ENCODE measurements at regions not wholly inside any gene's neighbourhood (a gene's known extent, or its start where the extent isn't known, plus 50 kb on each side); places are given as distances from the start of the nearest gene placed in this dataset.
"Not testable (repeated sequence)": the region's sequence is repeated elsewhere in the genome, so short reads cannot be mapped to it uniquely, and the experiment has no call there.

DNA sequence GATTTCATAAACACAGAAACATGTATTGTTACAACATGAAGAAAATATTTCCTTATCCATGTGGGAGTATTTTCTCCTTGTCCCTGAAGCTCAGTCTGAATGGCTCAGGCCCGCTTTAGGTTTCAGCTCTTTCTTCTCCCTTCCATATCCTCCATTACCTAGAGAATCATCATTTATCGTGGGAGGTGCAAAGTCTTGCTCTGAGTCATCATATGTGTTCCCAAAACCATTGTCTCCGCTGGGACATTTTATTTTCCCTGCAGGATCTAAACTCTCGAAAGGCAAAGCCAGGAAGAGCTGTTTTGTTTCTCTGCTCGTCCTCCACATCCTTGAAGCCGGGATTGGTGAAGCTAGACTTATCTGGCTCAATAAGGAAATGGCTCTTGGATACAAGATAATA, 571.2 kb downstream of the EDEM1 start:
- TF ChIP-seq, protein P1, sequence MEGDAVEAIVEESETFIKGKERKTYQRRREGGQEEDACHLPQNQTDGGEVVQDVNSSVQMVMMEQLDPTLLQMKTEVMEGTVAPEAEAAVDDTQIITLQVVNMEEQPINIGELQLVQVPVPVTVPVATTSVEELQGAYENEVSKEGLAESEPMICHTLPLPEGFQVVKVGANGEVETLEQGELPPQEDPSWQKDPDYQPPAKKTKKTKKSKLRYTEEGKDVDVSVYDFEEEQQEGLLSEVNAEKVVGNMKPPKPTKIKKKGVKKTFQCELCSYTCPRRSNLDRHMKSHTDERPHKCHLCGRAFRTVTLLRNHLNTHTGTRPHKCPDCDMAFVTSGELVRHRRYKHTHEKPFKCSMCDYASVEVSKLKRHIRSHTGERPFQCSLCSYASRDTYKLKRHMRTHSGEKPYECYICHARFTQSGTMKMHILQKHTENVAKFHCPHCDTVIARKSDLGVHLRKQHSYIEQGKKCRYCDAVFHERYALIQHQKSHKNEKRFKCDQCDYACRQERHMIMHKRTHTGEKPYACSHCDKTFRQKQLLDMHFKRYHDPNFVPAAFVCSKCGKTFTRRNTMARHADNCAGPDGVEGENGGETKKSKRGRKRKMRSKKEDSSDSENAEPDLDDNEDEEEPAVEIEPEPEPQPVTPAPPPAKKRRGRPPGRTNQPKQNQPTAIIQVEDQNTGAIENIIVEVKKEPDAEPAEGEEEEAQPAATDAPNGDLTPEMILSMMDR (conservative IDR thresholded peaks at IDR 0.05; ENCODE audit: control insufficient read depth, insufficient read depth, low read depth, low read length) = no peak
- DNase-seq (ENCODE audit: low read depth) = no peak
- H3K4me3 ChIP-seq (ENCODE audit: control insufficient read depth, low read depth, low read length) = no peak overlapping the region

DNA sequence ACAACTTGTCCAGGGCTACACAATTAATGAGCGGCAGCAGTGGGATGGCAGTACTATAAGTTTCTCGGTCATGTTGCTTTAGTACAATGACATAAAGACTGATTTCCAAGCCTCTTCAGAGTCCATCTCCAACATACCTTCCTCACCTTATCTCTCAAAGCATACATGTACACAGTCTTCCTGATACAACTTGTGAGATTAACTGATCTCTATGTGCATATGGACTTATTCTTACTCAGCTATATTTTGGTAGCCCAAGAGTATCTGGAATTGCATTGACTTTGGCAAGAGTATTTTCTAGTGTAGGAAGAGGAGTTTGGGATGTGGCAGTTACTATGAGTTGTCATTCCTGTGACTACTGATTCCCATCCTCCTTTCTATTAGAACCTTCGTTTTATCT, 575.0 kb downstream of the EDEM1 start:
- H3K4me3 ChIP-seq (ENCODE audit: control insufficient read depth, low read depth, low read length) = no peak overlapping the region
- no peak for DNase-seq (ENCODE audit: low read depth)
- TF ChIP-seq, protein P1 (conservative IDR thresholded peaks at IDR 0.05; ENCODE audit: control insufficient read depth, insufficient read depth, low read depth, low read length) = no peak

DNA sequence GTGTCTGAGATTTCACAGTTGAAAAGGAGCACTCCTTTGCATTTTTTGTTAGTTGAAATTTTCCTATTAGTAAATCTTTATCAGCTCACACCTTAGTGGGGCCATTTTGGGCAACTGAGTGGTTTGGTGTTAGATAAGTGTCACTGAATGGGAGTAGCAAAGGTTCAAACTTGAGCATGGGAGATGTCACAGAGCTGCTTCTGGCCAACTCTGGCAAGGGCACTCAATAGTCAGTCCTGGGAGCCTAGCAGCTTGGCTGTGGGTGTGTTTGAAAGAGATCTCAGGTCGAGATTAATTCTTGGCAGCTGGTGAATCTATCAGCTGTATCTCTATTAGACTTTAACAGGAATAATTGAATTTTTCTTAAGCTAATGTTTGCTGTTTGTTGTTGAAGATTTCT, 579.3 kb downstream of the EDEM1 start:
- DNase-seq (ENCODE audit: low read depth) = no peak
- TF ChIP-seq, protein P1 (conservative IDR thresholded peaks at IDR 0.05; ENCODE audit: control insufficient read depth, insufficient read depth, low read depth, low read length) = no peak
- H3K4me3 ChIP-seq (ENCODE audit: control insufficient read depth, low read depth, low read length) = no peak overlapping the region

- H3K4me3 ChIP-seq (ENCODE audit: control insufficient read depth, low read depth, low read length) = no peak overlapping the region
- DNase-seq (ENCODE audit: low read depth) = no peak
- TF ChIP-seq, protein P1 (conservative IDR thresholded peaks at IDR 0.05; ENCODE audit: control insufficient read depth, insufficient read depth, low read depth, low read length) = no peak
Observed at GRCh38 chr3:5767304-5767703, 579.8 kb downstream of the EDEM1 start.

- TF ChIP-seq, protein P1 (conservative IDR thresholded peaks at IDR 0.05; ENCODE audit: control insufficient read depth, insufficient read depth, low read depth, low read length) = no peak
- no peak overlapping the region for H3K4me3 ChIP-seq (ENCODE audit: control insufficient read depth, low read depth, low read length)
- DNase-seq (ENCODE audit: low read depth) = no peak
Observed at GRCh38 chr3:5768281-5768945, 580.9 kb downstream of the EDEM1 start.

DNA sequence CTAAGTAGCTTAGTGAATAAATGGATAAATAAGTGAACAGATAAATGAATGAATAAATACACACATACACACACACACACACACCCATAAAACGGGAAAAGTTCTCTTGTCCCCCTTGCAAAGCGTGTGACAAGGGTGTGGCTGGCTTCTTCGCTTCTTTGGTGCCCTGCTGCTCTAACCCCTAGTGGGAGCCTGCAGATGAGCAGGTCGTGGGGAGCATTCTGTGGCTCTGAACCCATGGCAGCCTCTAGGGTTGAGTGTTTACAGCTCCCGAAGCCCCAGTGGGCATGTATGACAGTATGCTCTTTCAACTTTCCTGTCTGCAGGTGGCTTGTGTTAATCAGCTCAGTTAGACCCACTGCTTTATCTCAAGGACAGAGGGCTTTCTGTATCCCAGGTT, 582.3 kb downstream of the EDEM1 start:
- no peak for DNase-seq (ENCODE audit: low read depth)
- H3K4me3 ChIP-seq (ENCODE audit: control insufficient read depth, low read depth, low read length) = no peak overlapping the region
- TF ChIP-seq, protein P1 (conservative IDR thresholded peaks at IDR 0.05; ENCODE audit: control insufficient read depth, insufficient read depth, low read depth, low read length) = no peak

GRCh38 chr3:5774337-5774736, 586.8 kb downstream of the EDEM1 start:
- no peak for DNase-seq (ENCODE audit: low read depth)
- no peak overlapping the region for H3K4me3 ChIP-seq (ENCODE audit: control insufficient read depth, low read depth, low read length)
- TF ChIP-seq, protein P1 (conservative IDR thresholded peaks at IDR 0.05; ENCODE audit: control insufficient read depth, insufficient read depth, low read depth, low read length) = no peak

DNA sequence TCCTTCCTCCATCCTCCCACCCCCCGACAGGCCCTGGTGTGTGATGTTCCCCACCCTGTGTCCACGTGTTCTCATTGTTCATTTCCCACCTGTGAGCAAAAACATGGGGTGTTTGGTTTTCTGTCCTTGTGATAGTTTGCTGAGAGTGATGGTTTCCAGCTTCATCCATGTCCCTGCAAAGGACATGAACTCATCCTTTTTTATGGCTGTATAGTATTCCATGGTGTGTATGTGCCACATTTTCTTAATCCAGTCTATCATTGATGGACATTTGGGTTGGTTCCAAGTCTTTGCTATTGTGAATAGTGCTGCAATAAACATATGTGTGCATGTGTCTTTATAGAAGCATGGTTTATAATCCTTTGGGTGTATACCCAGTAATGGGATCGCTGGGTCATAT, 587.6 kb downstream of the EDEM1 start:
- H3K4me3 ChIP-seq (ENCODE audit: control insufficient read depth, low read depth, low read length); DNase-seq (ENCODE audit: low read depth): not testable (repeated sequence)
